HG02943 (cell line): ENCODE measurements at regions not wholly inside any gene's neighbourhood (a gene's known extent, or its start where the extent isn't known, plus 50 kb on each side); places are given as distances from the start of the nearest gene placed in this dataset.
A peak's percentile ranks its signal among the peaks of the same experiment; 100 is the strongest.

Experiments
- ATAC-seq: cut with Tn5 transposase; IDR thresholded peaks from one replicate; pipeline ENCODE4 v1.9.1; 2021; ENCODE audit warnings: mild to moderate bottlenecking, low read depth, moderate library complexity; ENCODE audit not compliant: unreplicated experiment

DNA sequence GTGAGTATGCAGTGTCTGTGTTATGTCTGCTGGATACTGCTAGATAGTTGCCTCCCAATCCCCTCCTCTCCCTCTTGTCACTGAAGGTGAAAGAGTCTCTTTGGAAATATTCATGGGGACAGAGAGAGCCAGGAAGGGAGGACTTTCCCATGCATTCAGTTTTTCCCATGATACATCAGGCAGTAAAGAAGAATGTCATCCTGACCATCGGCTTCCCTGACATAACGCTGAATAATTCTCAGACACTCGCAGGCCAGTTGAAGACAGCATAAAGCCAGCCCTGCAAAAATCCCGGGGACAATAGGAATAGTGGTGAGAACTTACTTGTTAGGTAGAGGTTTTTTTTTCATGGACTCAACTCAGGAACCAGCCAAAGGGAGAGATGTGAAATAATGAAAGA lies 58.1 kb downstream of the KLF4 start:
- ATAC-seq: no peak

DNA sequence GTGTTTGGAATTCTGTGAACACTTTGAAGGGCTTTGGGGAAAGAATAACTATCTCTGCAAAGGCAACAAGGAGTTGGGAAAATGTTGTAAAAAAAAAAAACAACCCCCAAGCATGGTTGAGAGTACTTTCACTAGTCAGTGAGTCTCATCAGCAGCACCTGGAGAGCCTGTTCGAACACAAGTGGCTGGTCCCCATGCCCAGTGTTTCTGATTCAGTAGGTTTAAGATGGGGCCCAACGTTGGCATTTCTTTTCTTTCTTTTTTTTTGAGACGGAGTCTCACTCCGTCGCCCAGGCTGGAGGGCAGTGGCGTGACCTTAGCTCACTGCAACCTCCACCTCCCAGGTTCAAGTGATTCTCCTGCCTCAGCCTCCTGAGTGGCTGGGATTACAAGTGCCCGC lies 59.5 kb downstream of the KLF4 start:
- no peak for ATAC-seq

DNA sequence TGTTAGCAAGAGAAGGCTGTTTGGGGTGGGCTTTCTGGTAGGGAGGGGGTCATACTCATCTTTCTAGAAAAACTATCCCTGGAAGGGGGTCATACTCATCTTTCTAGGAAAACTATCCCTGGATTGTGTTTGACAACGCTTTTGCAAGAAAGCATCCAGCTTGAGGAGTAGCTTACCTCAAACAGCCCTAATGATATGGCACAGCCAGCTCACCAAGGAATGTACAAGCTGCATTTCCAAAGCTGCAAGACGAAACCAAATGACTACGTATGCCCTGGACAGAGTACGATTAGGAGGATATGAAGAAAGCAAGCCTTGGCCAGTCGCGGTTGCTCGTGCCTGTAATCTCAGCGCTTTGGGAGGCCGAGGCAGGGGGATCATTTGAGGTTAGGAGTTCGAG lies 63.4 kb downstream of the KLF4 start:
- ATAC-seq: no peak

DNA sequence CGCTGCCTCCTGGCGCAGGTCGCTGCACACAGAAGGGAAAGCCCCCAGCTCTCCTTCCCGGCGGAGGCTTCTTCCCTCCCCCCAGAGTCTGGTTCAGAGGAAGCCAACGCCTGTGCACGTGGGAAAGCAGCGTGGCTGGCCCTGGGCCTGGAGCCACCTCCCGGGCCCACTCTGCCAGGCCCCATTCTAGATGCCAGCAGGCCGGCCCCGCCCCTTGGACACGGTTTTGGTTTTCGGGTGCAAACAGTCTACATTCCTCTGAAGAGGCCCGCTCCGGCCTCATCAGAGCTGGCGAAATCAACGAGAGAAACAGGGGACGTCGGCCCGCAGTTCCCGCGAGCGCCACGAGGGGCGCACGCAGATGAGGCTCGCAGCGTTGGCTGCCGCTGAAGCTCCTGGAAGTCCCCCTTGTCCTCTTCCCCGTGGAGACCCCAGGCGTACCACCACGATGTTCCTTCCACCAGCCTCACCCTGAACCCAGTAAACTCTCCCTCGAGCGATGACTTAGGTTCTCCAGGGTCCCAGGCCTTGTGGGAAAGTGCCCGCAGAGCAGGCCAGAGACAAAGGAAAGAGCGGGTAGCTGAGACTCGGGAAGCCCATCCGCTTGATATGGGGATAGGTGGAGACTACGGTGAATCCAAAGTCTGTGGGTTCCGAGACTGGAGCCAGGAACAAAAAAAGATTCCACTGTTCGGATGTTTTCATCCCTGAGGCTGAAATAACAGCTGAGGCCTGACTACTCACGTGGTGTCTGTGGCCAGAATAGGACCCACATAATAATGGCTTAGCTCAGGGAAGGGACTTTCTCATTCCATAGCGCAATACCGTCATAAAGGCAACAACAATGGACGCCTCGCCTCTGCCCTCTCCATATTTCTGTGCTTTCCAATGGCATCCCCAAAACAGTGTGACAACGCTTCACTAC lies 64.2 kb downstream of the KLF4 start:
- ATAC-seq: peak; percentile 91

DNA sequence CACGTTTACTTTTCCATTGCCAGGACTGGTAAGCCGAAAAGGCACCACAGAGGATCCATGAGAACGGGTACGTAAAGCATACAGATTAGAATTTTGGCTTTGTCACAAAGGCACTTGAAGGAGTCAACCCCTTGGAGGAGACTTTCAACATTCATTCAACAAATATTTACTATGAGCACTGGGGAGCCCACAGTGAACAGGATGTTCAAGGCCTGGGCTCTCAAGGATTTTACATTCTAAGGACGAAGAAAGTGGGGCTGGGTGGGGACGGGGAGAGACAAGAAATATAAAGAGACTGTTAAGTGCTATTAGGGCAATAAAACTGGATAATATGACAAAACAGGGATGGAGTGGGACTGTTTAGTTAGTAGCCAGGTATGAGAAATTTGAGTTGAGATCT lies 66.0 kb downstream of the KLF4 start:
- no peak for ATAC-seq

DNA sequence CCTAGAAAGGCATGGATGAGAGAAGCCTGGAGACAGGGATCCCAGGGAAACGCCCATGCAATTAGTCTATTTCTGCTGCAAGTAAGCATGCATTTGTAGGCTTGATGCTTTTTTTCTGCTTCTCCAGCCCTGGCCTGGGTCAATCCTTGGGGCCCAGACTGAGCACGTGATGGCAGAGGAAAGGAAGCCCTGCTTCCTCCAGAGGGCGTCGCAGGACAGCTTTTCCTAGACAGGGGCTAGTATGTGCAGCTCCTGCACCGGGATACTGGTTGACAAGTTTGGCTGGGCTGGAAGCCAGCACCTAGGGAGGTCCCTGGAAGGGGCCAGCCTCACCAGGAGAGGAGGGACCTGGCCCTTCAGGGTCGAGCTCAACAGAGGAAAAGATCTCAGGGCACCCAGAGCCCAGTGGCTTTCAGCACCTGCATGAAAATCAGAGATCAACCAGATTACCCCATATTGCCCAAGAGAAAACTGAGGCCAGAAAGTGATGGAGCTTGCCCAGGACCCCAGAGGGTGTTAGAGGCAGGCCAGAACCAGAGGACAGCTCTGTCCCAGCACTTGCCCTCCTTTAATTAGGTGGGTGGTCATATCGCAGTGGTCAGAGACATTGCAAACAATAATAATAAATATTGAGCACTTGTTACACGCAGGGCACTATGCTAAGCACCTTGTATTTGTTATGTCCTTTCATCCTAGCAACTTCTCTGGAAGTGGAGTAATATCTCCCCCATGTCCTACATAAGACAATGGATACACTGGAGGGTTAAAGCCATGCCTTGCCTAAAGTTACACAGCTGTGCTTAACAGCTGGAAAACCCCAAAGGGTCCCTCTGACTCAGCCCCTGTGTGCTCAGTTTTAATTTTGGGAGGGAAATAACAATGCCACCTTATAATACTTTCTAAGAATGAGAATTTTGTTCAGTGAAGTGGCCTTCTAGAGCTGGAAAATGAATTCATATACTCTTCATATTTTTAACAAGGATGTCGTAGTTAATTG lies 67.1 kb downstream of the KLF4 start:
- ATAC-seq: no peak

DNA sequence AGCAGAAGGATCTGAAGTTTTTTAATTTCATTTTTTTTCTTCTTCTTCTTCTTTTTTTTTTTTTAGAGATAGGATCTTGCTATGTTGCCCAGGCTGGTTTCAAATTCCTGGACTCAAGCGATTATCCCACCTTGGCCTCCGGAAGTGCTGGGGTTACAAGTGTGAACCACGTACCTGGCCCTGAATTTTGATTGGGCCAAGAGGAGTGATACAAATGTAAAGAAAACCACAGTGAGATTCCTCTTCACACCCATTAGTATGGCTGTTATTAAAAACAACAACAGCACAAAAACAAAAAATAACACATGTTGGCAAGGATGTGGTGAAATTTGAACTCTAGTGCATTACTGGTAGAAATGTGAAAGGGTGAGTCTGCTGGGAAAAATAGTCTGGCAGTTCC lies 79.1 kb downstream of the KLF4 start:
- ATAC-seq: no peak

DNA sequence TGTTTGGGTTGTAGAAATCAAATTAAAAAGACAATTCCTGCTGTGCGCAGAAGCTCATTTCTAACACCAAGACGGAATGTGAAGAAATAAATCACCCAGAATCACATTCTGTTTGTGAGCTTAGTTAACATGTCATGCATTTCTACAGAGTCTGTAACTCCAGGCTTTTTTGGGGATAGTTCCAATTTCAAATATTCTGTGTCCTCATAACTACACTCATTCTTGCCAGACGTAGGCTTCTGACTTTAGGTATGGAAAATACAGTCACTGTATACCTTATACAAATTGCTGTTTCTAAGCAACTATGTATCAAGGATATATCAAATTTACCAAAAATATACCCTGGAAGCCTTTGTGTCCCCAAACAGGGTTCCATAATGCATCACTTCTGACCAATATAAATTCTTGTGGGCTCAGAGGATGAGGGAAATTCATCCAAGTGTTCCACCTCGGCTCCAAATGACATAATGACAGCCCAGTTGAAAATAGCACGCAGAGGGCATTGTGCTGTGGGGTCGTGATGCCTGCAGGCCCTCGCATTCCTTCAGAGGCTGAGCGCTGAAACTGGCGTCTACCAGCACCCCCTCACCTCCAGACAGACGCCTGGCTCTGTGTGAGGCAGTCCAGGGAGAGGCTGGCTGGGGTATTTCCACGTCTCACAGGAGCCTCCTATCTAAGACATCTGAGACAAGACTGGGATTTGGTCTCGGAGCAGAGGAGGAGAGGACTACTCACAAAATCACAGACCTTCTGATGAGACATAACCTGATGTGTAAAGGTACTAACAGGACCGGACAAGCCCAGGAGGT lies 79.8 kb downstream of the KLF4 start:
- no peak for ATAC-seq

DNA sequence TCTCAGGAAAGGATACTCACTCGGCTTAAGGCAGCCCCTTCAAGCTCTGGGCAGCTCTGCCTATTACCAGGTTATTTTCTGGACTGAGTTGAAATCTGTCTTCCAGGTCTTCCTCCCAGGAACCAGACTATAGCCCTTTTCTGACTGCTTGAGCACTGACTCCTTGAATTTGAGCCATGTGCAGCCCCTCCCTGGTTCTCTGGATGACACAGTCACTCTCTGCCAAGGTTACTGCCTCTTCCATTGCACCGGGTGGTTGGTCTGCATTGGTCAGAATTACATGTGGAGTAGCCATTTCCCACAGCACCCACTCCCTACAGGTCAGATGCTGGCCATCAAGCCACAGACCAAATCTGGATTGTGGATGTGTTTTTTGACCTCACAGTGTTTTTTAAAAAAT lies 81.9 kb downstream of the KLF4 start:
- no peak for ATAC-seq

DNA sequence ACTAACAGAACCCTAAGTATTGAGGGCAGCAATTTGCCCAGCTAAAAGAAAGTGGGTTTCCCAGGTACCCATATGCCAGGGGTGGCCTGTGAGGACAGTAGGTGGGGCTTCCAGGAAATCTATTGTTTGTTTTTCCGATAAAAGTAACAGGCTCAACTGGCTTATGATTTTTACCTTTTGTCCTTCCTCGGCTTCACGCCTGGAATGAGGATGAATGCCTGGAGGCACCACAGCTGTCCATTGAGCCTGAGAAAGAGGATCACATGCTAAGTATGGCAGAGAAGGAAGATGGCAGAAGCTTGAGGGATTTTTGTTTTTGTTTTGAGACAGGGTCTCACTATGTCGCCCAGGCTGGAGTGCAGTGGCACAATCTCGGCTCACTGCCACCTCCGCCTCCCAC lies 84.1 kb downstream of the KLF4 start:
- no peak for ATAC-seq

DNA sequence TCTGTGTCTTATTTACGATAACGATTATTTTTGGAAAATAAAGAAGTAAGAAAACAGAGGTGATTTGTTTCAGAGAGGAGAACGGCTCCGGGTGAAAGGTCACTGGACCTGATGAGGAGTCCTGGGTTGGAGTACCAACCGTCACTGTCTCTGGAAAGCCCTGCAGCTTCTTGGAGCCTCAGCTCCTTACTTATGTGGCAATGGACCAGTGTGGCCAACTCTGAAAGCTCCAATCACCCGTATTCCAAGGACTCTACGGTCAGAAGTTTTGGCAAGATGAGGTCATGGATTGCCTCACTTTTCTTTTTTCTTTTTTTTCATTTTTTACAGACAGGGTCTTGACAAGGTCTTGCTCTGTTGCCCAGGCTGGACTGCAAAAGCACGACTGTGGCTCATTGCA lies 84.8 kb downstream of the KLF4 start:
- ATAC-seq: no peak

DNA sequence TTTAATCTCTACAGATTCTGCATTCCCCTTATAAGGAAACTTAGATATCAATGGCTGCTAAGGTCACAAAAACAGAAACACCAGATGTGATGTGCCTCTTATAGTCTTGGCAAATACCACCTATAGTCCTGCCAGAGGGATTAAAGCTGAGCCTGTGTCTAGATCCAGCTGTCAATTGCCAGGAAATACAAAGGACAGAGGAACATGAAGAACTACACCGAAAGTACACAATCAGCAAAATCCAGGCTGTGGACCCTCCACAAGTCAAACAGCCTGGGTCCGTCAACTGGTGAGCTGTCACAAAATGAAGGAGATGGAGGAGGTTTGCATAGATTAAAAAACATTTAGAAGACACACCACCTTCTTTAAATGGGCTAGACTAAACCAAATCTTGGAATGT lies 85.4 kb downstream of the KLF4 start:
- no peak for ATAC-seq

DNA sequence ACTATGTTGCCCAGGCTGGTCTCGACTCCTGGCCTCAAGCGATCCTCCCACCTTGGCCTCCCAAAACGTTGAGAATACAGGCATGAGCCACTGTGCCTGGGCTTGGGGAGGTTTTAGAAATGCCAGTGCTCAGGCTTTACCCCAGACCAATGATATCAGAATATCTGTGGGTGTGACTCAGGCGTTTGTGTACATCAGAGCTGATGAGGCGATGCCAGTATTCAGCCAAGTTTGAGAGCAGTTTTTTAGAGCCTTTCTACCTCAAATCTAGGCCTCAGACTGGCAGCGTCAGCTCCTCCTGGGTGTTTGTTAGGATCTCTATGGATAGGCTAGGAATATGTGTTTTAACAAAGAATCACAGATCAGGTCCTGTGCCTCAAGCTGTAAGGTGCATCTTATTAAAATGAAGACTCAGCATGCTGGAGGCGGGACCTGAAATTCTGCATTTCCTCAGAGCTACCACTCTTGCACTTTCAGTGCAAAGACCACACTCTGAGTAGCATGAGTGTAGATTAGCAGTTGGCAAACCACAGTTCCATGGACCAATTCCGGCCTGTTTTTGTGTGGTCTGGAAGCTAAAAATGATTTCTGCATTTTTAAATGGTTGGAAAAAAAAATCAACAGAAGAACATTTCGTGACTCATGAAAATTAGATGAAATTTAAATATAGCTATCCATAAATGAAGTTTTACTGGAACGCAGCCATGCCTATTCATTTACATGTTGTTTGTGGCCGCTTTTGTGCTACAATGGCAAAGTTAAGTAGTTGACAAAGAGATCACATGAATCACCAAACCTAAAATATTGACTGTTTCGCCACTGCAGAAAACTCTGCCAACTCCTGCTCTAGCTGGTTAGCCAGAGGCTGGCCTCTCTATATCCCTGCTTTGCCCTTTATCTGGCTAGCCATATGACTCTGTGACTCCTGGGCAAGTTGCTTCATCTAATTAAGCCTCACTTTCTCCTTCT lies 92.2 kb downstream of the KLF4 start:
- ATAC-seq: no peak

DNA sequence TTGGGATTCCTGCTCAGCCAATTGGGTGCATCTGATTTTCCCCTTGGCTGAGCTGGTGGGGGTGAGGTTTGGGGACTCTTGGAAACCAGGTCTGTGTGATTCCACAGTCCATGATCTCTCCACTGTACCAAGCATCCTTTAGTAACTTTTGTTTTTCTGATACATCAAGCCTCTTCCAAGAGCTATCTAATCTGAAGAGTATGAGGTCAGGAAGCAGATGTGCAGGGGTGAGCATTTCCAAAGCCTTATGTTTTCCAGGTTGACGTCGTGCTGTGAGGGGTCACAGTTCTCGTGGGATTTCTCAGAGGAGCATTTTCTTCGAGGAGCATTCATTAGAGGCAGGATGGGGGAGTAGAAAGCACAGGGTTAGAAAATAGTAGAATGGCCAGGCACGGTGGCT lies 95.3 kb downstream of the KLF4 start:
- ATAC-seq: no peak

DNA sequence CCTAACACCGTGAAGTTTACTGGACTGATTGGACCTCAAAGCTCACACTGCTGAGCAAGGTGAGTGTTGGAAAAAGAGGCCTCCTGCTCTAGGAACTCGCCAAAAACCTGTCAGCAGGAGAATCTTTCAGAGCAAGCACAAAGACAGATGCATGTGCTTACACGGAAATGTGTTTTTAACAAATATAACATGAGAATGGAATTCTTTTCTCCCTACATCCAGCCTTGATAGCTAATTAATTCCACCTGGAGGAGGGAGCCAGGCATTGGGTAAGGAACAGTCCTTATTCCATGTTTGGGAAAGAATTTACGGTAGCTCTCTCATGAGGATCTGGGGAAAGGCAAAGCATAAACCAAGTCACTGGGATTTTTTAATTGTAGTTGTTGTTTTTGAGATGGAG lies 98.8 kb downstream of the KLF4 start:
- ATAC-seq: no peak

DNA sequence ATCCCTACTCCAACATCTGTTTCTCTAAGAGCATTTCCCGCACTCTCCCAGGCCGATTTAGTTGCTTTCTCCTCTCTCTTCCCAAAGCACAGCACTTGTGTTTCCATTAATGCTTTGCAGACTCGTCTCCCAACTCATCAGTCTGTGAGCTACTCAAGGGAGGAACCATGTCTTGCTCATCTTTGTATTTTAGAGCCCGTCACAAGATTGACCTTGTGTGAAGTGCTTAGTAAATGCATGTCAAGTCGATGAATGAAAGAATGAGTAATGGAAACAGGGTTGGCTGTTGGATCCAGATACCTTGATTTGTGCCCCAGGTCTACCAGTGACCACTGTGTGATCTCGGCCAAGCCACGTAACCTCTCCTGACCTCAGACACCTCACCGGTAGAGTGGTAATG lies 99.3 kb downstream of the KLF4 start:
- no peak for ATAC-seq

DNA sequence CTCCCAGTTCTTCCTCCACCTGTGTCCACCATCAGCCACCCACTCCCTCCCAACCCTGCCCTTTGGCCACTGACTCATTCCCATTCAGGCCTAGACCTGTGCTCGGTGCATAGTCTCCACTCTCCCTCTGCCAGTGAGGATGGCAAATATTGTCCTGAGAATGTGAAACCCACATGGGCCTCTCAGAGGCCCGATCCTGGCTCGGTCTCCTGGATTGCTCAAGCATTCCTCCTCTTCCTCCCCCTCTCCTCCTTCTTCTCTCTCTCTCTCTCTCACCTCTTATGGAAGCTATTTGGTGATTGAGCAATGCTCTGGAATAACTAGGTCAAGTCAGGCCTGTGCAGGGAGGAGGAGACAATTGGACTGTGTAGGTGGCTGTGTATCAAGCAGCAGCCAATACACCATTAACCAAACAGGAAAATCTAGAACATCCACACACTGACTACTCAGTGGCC lies 99.9 kb downstream of the KLF4 start:
- no peak for ATAC-seq

DNA sequence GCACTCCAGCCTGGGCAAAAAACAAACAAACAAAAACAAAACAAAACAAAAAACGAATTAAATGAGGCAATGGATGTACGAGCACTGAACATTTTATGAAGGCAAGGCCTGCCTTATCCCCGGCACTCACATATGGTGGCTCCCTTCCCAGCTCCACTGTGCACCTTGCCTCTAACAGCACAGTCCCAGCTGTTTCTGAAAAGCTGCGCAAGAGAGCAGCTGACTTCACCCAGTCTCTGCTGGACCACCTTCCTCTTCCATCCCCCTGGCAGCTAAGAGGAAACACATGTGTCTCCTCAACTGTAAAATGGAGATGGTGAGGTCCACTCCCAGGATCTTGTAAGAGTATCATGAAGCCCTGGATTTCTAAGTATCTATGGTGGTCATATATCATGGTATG lies 100.7 kb downstream of the KLF4 start:
- ATAC-seq: no peak

DNA sequence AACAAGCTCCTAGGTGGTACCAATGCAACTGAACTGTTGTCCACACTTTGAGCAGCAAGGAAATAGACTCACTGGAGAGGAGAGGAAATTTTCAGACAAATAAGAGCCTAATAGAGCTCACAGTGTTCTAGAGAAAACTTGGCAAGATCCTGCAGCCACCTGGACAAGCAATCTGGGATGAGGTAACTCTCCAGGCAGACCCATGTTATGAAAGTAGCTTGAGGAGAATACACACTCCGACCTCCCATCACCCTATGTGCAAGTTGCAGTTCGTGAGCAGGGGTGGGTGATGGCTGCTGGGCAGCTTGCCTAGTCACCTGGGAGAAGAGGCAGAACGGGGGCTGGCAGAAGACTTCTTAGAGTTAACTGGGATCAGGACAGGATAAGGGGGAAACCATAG lies 102.2 kb downstream of the KLF4 start:
- no peak for ATAC-seq
